ENCODE measurements at regions not wholly inside any gene's neighbourhood (a gene's known extent, or its start where the extent isn't known, plus 50 kb on each side); places are given as distances from the start of the nearest gene placed in this dataset.

DNA sequence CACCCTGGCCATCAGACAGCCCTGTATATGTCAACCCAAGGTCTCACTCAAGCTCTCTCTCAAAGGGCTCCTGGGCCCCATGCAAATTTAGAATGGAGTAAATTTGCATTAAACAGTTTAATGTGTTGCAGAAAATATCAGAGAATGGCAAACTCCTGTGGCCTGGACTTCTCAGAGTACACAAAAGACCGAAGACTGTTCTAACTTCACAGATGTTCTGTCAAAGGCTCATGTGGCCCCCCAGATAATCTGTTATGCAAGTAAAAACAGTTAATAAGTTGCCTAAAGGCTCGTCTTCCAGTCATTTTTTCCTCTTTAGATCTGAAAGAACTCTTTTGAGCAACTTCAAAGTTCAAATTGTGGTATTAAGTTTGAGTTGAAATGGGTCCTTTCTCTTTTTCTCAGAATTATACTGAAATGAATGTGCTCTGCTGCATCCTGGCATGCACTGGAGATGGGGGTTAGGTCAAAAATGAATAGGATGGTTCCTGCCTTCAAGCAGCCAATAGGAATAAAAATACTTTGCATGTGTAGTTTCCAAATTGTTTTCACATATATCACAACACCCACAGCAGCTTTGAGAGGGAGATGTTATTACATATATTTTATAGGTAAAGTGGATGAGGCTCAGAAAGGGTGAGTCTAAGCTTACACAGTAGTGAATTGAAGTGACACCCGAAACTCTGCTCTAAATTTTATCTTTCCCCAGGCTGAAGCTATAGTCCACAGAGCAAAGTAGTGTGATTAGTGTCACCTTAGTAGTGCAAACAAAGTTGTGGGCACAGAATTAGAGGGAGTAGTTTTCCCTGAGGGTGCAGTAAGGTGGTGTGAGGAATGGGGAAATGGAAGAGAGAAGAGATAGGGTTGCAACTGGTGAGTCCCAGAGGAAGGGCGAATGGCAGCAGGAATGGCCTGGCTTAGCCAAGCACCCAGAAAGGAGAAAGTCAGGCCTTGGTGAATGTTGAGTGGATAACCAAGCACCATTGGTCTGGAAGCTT lies 205.0 kb upstream of the RFC3 start:
- Mint-ChIP-seq H3K27me3 (peaks cover 2% of the 10 kb centered on the region), H3K36me3 (no peaks in the 10 kb centered on the region), H3K4me1 (peaks cover 30% of the 10 kb centered on the region), H3K27ac (peak overlapping the region; percentile 83), H3K4me3 (no peak overlapping the region), H3K9me3 (no peaks in the 10 kb centered on the region)

DNA sequence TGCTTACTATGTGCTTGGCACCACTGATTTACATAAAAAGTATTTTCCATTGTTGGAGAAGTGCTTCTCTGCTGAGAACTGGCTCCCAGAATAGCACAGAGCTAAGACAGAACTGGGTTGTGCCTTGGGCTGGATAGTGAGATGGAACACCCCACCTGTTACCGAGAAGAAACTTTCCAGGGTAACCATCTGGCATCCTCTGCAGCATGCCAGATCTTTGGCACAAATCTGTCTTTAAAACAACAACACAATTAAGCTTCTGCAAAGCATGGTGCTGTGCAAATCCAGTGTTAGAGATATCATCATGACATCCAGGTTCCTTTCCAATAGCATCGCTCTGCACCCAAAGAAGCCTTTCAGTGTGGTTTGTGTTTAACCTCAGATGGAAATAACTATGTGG lies 202.5 kb upstream of the RFC3 start:
- Mint-ChIP-seq H3K36me3 (no peaks in the 10 kb centered on the region), H3K27me3 (peaks cover 2% of the 10 kb centered on the region), H3K9me3 (no peaks in the 10 kb centered on the region), H3K4me1 (peaks cover 30% of the 10 kb centered on the region), H3K4me3 (no peak overlapping the region), H3K27ac (no peak overlapping the region)

DNA sequence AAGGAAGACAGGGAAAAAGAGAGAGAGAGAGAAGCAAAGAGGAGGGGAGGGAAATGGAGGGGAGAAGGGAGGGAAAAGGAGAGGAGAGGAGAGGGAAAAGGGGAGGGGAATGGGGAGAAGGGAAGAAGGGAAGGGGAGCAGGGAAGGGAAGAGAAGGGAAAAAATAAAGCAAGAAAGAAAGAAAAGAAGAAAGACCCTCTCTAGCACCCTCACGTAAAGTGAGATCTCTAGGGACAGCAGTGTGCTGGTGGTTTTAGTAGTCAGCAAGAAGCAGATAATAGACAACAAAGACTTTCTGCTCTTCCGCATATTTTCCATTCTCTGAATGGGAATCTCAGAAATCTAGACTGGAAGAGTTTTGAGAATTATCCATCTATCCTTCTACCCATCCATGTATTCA lies 201.8 kb upstream of the RFC3 start:
- no peak overlapping the region for H3K27ac Mint-ChIP-seq
- peaks cover 24% of the 10 kb centered on the region for H3K4me1 Mint-ChIP-seq
- H3K36me3 Mint-ChIP-seq, result no peaks in the 10 kb centered on the region
- H3K27me3 Mint-ChIP-seq, result peaks cover 2% of the 10 kb centered on the region
- H3K9me3 Mint-ChIP-seq, result no peaks in the 10 kb centered on the region
- H3K4me3 Mint-ChIP-seq, result no peak overlapping the region

DNA sequence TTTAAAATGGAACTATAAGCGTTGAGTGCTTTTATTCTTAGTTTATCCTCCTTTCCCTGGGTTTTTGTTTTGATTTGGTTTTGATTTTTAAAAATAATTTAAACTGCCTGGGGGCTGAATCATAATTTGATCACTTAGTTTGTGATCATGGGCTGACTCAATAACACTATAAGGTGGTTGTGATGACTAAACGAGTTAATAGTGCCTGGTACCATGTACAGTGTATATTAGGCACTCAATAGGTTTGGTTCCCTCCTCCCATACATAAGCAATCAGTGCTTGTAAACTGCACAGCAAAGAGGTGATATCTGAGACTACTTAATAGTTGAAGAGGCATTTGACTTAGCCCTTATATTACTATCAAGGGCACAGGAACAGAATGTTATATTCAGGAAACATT lies 200.9 kb upstream of the RFC3 start:
- Mint-ChIP-seq H3K4me1 (peaks cover 16% of the 10 kb centered on the region), H3K9me3 (no peaks in the 10 kb centered on the region), H3K27ac (no peak overlapping the region), H3K4me3 (no peak overlapping the region), H3K36me3 (no peaks in the 10 kb centered on the region), H3K27me3 (peaks cover 2% of the 10 kb centered on the region)

DNA sequence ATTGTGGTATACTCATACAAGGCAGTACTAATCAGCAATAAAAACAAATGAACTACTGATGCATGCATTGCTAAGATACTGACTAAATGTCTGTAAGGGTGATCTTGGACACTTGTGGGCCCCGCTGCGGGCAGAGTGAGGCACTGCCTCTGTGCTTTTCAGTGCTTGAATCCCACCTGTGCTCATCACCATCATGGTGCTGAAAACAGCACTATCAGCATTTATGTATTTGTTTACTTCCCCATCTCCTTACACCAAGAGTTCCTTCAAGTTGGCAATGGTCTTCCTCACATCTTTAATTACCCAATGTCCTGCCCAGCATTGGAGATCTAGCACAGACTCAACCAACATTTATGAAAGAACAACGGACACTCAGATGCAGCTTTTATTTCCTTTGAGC lies 193.7 kb upstream of the RFC3 start:
- Mint-ChIP-seq H3K4me1 (no peaks in the 10 kb centered on the region), H3K27ac (no peak overlapping the region), H3K4me3 (no peak overlapping the region), H3K9me3 (no peaks in the 10 kb centered on the region), H3K36me3 (no peaks in the 10 kb centered on the region), H3K27me3 (no peaks in the 10 kb centered on the region)

DNA sequence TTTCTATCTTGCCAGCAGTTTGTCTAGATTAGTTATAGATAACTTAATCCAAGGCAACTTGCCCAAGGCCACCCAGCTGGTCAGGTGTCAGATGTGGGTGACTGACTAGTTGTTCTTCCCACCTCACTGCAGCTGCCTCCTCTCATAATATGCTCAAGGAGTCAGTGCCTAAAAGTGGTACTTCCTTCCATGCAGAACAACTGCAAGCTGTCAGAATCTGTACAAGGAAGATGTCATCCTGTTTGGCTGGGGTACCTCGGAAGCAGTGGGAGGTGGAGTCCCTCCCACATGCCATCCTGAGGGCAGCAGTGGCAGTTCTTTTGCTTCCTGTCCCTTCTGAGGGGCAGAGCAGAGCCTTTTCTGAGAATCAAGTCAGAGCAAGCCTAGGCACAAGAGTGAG lies 193.2 kb upstream of the RFC3 start:
- Mint-ChIP-seq H3K9me3 (no peaks in the 10 kb centered on the region), H3K27me3 (no peaks in the 10 kb centered on the region), H3K27ac (no peak overlapping the region), H3K4me3 (no peak overlapping the region), H3K36me3 (no peaks in the 10 kb centered on the region), H3K4me1 (no peaks in the 10 kb centered on the region)

DNA sequence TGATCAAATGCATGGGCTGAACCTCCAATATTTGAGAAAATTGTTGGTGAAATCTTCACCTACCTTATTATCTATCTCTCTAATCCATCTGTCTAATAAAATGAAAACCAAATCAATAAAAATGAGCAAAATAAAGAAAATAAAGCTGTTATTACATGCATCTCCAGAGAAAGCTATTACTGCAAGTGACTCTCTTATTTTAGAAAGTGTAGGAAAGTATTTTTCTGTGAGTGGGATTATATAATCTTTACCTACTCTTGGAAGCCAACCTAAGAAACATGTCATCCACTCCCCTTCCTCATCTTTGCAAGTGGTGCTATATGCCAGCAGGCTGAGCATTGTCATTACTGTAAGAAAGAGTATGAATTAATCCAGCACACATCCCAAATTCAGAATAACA lies 191.5 kb upstream of the RFC3 start:
- Mint-ChIP-seq H3K27me3 (peaks cover 2% of the 10 kb centered on the region), H3K9me3 (no peaks in the 10 kb centered on the region), H3K4me1 (no peaks in the 10 kb centered on the region), H3K27ac (no peak overlapping the region), H3K36me3 (no peaks in the 10 kb centered on the region), H3K4me3 (no peak overlapping the region)

DNA sequence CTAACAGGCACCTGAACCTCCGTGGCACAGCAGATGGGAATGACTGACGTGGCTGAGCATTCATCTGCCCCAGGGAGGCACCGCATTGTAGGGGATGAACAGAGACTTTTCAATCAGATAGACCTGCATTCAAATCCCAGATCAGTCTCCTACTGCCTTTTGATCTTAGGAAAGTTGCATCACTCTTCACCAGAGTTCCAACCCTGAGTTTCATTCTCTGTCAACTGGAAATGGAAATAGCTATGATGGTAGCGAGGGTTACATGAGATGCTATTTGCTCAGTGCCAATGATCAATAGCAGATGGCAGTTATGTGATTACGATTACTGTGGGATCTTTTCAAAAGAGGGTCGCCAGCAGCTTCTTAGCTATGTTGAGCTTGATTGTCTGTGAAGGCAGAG lies 189.3 kb upstream of the RFC3 start:
- H3K9me3 Mint-ChIP-seq, result no peaks in the 10 kb centered on the region

DNA sequence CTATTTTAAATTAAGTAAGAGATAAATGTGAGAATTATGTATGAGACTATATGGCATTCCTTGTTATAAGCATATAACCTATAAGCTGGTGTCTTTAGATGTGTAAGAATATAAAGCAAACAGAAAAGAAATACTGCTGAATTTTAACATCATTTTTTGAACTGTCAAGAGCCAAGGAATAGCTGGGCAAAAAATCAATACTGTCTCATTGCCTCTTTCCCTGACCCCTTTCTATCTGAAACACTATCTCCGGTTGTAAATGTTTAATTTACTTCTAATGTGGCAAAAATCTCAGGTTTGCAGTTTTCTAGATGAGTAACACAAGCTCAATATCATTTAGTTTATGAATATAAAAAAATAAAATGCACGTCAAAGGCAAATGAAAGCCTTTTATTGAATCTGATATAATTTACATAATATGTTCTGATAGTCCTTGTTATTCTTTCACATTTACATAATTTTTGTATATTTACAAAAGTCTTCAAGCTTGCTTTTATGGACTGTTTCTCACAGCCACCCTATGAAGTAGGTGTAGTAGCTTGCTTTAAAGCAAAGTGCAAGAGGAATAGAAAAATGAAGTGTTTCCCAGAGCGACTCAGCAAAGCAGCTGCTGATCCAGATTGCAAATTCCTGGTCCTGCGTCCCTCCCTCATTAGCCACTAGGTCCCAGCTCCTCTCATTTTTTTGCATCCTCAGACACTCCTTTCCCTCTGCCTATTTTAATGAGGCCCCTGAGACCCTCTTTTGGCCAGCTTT lies 188.2 kb upstream of the RFC3 start:
- H3K36me3 Mint-ChIP-seq, result no peaks in the 10 kb centered on the region
- no peak overlapping the region for H3K27ac Mint-ChIP-seq
- no peaks in the 10 kb centered on the region for H3K9me3 Mint-ChIP-seq
- H3K4me3 Mint-ChIP-seq, result no peak overlapping the region
- no peaks in the 10 kb centered on the region for H3K4me1 Mint-ChIP-seq
- H3K27me3 Mint-ChIP-seq, result peaks cover 11% of the 10 kb centered on the region

More for the DNA sequence above, 189.3 kb upstream of the RFC3 start:
- peaks cover 7% of the 10 kb centered on the region for H3K27me3 Mint-ChIP-seq
- H3K4me1 Mint-ChIP-seq, result no peaks in the 10 kb centered on the region
- H3K36me3 Mint-ChIP-seq, result no peaks in the 10 kb centered on the region
- H3K27ac Mint-ChIP-seq, result no peak overlapping the region
- H3K4me3 Mint-ChIP-seq, result no peak overlapping the region

DNA sequence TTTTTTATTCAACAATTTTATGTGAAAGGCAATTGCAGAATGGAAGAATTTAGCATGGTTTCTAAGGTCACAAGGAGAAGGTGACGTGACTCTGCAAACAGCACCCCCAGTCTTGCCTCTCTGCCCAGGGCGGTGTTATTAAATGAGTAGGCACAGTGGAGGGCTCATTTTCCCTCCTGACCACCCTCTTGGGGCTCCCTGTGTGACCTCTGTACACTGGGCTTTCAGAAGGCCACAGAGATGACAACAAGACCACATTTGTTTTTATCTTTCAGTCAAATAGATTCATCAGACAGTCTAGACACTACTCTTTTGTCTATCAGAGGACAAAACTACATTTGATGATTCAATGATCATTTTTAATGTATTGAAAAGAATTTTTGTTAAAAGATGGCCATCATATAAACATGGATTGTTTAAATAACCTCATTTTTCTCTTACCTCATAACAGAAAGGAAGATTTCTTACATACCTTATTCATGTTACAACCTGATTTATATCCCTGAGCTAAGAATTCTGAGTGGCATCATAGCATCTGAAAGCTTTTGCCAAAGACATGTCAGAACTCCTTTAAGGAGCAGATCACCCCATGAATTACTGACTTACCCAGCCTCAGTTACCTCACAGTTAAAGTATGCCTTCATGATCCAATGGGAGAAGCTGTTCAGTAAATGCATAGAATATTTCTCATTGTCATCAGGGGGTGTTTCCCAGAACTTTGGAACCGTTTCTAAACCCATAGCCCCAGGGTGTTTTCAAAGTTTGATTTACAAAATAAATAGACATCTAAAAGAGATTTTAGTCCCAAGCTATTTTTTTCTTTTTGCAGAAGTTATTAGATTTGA lies 184.0 kb upstream of the RFC3 start:
- Mint-ChIP-seq H3K4me1 (peaks cover 3% of the 10 kb centered on the region), H3K9me3 (no peaks in the 10 kb centered on the region), H3K27me3 (peaks cover 11% of the 10 kb centered on the region)

DNA sequence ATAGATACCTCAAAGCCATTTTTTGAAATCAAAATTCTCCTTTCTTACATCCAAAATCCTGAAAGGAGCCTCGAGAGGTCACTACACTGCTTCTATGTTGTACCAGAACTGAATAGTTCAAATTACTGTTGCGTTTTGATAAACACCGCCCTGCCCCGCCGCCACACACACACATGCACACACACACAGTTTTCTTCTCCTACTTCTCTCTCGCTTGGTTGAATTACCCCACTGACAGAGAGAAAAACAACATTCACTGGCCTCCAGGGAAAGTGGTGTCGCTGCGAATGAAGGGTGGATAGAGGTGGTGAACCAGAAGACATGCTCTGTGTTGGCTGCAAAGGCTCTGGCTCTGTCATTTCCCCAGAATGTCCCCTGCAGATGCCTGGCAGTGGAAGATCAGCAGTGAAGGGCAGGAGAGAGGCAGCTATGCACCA lies 183.4 kb upstream of the RFC3 start:
- H3K4me1 Mint-ChIP-seq, result peaks cover 3% of the 10 kb centered on the region
- H3K27ac Mint-ChIP-seq, result no peak overlapping the region
- H3K4me3 Mint-ChIP-seq, result no peak overlapping the region
- no peaks in the 10 kb centered on the region for H3K9me3 Mint-ChIP-seq
- H3K36me3 Mint-ChIP-seq, result no peaks in the 10 kb centered on the region
- H3K27me3 Mint-ChIP-seq, result peaks cover 11% of the 10 kb centered on the region

More for the DNA sequence above, 184.0 kb upstream of the RFC3 start:
- H3K27ac Mint-ChIP-seq, result no peak overlapping the region
- H3K4me3 Mint-ChIP-seq, result no peak overlapping the region
- H3K36me3 Mint-ChIP-seq, result no peaks in the 10 kb centered on the region

DNA sequence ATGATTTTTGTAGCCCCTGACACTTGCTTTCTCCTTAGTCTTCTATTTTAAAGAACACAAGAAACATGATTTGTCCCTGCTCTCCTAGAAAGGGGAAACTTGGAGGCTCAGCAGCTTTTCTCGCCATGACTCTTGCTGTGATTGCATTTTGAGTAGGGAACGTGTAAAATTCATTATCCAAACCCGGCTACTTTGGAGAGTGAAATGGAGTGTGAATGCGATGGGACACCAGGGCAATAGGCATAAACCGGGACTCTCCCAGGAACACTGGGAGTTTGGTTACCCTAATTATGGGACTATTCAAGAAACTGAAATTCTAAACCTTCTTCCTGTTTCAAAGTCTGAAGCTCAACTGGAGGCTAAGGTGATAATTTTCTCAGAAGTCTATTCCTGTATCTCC lies 181.7 kb upstream of the RFC3 start:
- Mint-ChIP-seq H3K9me3 (no peaks in the 10 kb centered on the region), H3K36me3 (no peaks in the 10 kb centered on the region), H3K27ac (no peak overlapping the region), H3K27me3 (peaks cover 9% of the 10 kb centered on the region), H3K4me1 (peaks cover 11% of the 10 kb centered on the region), H3K4me3 (no peak overlapping the region)

DNA sequence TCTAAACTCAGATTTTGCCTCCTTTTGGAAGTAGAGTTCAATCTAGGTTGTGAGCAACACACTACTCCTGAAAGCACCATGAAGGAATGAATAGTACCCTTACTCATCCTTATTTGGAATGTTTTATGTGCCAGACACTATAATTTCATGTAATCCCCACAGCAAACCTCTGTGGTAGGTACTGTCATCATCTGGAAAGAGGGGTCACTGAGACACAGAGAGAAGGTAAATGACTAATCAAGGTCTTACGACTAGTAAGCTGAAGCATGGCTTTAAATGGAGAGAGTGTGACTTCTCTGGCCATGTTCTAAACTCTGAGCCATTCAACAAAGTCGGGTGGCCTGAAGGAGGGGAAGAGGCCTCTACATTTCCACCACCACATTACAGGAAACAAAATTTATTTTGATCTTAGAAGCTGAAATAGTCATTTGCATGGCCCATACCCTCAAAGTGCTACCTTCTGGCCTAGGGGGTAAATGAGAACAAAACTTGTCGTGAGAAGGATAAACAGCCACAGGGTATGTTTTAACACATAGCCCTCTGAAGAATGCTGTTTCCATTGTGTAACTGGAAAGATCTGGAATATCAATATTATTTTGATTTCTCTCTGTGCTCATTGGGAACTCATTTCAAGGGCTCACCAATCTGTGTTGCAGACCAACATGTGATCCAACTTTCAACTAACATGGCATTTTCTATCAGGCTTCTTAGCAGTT lies 180.8 kb upstream of the RFC3 start:
- H3K27ac Mint-ChIP-seq, result no peak overlapping the region
- H3K9me3 Mint-ChIP-seq, result no peaks in the 10 kb centered on the region
- H3K36me3 Mint-ChIP-seq, result no peaks in the 10 kb centered on the region
- H3K27me3 Mint-ChIP-seq, result peaks cover 9% of the 10 kb centered on the region
- H3K4me3 Mint-ChIP-seq, result no peak overlapping the region
- peaks cover 11% of the 10 kb centered on the region for H3K4me1 Mint-ChIP-seq

DNA sequence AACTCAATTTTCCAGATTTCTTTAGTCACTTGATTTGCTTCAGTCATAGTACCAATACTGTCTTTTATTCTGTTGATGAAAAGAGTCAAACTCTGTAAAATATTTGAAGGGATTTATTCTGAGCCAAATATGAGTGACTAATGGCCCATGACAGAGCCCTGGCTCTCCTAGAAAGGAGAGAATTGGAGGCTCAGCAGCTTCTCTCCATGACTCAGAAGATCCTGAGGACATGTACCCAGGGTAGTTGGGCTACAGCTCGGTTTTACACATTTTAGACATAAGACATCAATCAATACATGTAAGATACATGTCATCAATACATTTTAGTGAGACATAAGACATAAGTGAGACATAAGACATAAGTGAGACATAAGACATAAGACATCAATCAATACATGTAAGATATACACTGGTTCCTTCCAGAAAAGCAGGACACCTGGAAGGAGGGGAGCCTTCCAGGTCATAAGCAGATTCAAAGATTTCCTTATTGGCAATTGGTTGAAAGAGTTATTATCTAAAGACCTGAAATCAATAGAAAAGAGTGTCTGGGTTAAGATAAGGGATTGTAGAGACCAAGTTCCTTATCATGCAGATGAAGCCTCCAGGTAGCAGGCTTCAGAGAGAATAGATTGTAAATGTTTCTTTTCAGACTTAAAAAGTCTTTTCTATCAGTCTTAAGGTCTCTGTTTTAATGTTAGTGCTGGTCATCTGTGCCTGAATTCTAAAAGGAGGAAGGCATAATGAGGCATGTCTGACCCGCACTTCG lies 179.8 kb upstream of the RFC3 start:
- H3K36me3 Mint-ChIP-seq, result no peaks in the 10 kb centered on the region
- peaks cover 11% of the 10 kb centered on the region for H3K4me1 Mint-ChIP-seq
- H3K27ac Mint-ChIP-seq, result no peak overlapping the region
- peaks cover 9% of the 10 kb centered on the region for H3K27me3 Mint-ChIP-seq
- H3K4me3 Mint-ChIP-seq, result no peak overlapping the region
- H3K9me3 Mint-ChIP-seq, result no peaks in the 10 kb centered on the region
